ENCODE measurements at regions not wholly inside any gene's neighbourhood (a gene's known extent, or its start where the extent isn't known, plus 50 kb on each side); places are given as distances from the start of the nearest gene placed in this dataset.

GRCh38 chr15:38992506-38992905 lies 427.9 kb upstream of the RASGRP1 start:
- TF ChIP-seq CTCF (IDR thresholded peaks at IDR 0.05; ENCODE audit: low read depth, low read length): no peak
- no peak for TF ChIP-seq EZH2phosphoT487 (IDR thresholded peaks at IDR 0.05; ENCODE audit: low read depth)

Data from OCI-LY3 (cell line).